Tibial nerve (tissue), 4 donors: ENCODE measurements at regions not wholly inside any gene's neighbourhood (a gene's known extent, or its start where the extent isn't known, plus 50 kb on each side); places are given as distances from the start of the nearest gene placed in this dataset.
"Not testable (repeated sequence)": the region's sequence is repeated elsewhere in the genome, so short reads cannot be mapped to it uniquely, and the experiment has no call there.

Experiments
- DNase-seq, 2 donors: peaks; one replicate each; pipeline ENCODE4 v3.0.0-alpha.2; 2019; ENCODE audit warnings: low spot score in 2 of 2
- H3K27ac ChIP-seq, 4 donors: fragments of 200-600 bp; sonication (generic) in 3 of 4; one replicate each; pipeline ENCODE4 v1.5.1; 2017 to 2019; ENCODE audit warnings: mild to moderate bottlenecking in 1 of 4
- H3K27me3 ChIP-seq, 2 donors: fragments of 200-600 bp; sonication (generic) in 1 of 2; one replicate each; pipeline versions ENCODE4 v1.5.1 to v1.6.0; 2017 to 2019
- H3K36me3 ChIP-seq, 3 donors: fragments of 200-600 bp; sonication (generic); one replicate each; pipeline ENCODE4 v1.5.1; 2018 to 2019
- H3K4me1 ChIP-seq, 4 donors: fragments of 200-600 bp; sonication (generic) in 3 of 4; one replicate each; pipeline ENCODE4 v1.5.1; 2017 to 2019
- H3K4me3 ChIP-seq, 4 donors: fragments of 200-600 bp; sonication (generic) in 3 of 4; one replicate each; pipeline ENCODE4 v1.5.1; 2017 to 2019; ENCODE audit warnings: mild to moderate bottlenecking in 1 of 4, moderate library complexity in 1 of 4
- H3K9me3 ChIP-seq, 4 donors: fragments of 200-600 bp; sonication (generic) in 3 of 4; one replicate each; pipeline ENCODE4 v1.5.1; 2017 to 2019
- CTCF ChIP-seq, 5 experiments: fragments of 200-600 bp in 3 of 5; fragments of 450-650 bp in 2 of 5; sonication (generic) in 3 of 5; IDR thresholded peaks; one replicate each; pipeline ENCODE4 v1.5.1; 2016 to 2019; ENCODE audit warnings: antibody characterized with exemption in 5 of 5, mild to moderate bottlenecking in 3 of 5, moderate library complexity in 2 of 5
- EP300 ChIP-seq, 2 donors: sonication (generic); formaldehyde crosslinking; IDR thresholded peaks; one replicate each; pipeline ENCODE4 v1.6.1; 2017; ENCODE audit warnings: antibody characterized with exemption in 2 of 2, mild to moderate bottlenecking in 1 of 2
- POLR2A ChIP-seq, 2 donors: fragments of 450-650 bp; IDR thresholded peaks; one replicate each; pipeline ENCODE4 v1.6.1; 2017; ENCODE audit warnings: antibody characterized with exemption in 2 of 2, mild to moderate bottlenecking in 2 of 2, moderate library complexity in 2 of 2
- WGBS, 2 donors: methylation state at CpG; one replicate each; pipeline ENCODE4 v1.1.5; 2018; 5-methylcytosine and 5-hydroxymethylcytosine counted together

- H3K27ac ChIP-seq: no peak overlapping the region
- H3K9me3 ChIP-seq: peaks cover 0 to 31% (median 0%) of the 10 kb centered on the region in 4 donors
- WGBS, 2 donors: 84 to 88% methylated on average over 3 of the region's 3 CpGs
- H3K36me3 ChIP-seq: no peaks in the 10 kb centered on the region
- H3K4me3 ChIP-seq: no peak overlapping the region
- DNase-seq: no peak
- H3K4me1 ChIP-seq: no peaks in the 10 kb centered on the region
- TF ChIP-seq EP300 (IDR thresholded peaks at IDR 0.05) (no peak), CTCF (IDR thresholded peaks at IDR 0.05) (no peak), POLR2A (IDR thresholded peaks at IDR 0.05) (no peak)
- H3K27me3 ChIP-seq: no peaks in the 10 kb centered on the region
These were observed 471.0 kb downstream of the SHISA9 start for GRCh38 chr16:13372421-13372820.

GRCh38 chr16:13376174-13376573 lies 474.8 kb downstream of the SHISA9 start:
- peaks cover 0 to 40% (median under 1%) of the 10 kb centered on the region in 4 donors for H3K9me3 ChIP-seq
- no peaks in the 10 kb centered on the region for H3K4me1 ChIP-seq
- DNase-seq: no peak
- TF ChIP-seq CTCF (IDR thresholded peaks at IDR 0.05): no peak
- TF ChIP-seq EP300 (IDR thresholded peaks at IDR 0.05): no peak
- no peak for TF ChIP-seq POLR2A (IDR thresholded peaks at IDR 0.05)
- no peak overlapping the region for H3K27ac ChIP-seq
- WGBS, 2 donors: 56 to 67% methylated on average over 1 of the region's 1 CpG
- no peak overlapping the region for H3K4me3 ChIP-seq
- H3K27me3 ChIP-seq: no peaks in the 10 kb centered on the region
- no peaks in the 10 kb centered on the region for H3K36me3 ChIP-seq

GRCh38 chr16:13377143-13377542 lies 475.7 kb downstream of the SHISA9 start:
- Histone ChIP-seq H3K4me3 (no peak overlapping the region), H3K9me3 (peaks cover 0 to 44% (median 2%) of the 10 kb centered on the region in 4 donors), H3K27me3 (no peaks in the 10 kb centered on the region), H3K27ac (no peak overlapping the region), H3K4me1 (no peaks in the 10 kb centered on the region), H3K36me3 (no peaks in the 10 kb centered on the region)
- WGBS, 2 donors: 87 to 92% methylated on average over 3 of the region's 3 CpGs
- no peak for DNase-seq
- TF ChIP-seq POLR2A (IDR thresholded peaks at IDR 0.05) (no peak), CTCF (IDR thresholded peaks at IDR 0.05) (no peak), EP300 (IDR thresholded peaks at IDR 0.05) (no peak)

DNA sequence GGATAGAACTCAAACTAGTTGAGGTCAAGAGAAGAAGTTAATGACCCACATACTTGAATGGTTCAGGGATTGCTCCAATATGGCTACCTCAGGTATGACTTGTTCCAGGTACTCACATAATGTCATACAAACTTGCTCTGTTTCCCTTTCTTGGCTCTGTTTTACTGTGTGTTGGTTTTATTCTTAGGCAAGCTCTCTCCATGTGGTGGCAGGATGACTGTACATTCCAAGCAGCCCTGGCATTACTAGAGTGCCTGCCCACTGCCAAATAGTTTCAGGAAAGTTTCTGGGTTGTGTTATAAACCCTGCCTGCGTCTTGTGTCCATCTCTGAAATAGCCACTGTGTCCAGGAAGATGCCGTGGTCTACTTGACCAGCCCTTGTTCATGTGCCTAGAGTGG lies 476.8 kb downstream of the SHISA9 start:
- DNase-seq: no peak
- no peak for TF ChIP-seq CTCF (IDR thresholded peaks at IDR 0.05)
- TF ChIP-seq POLR2A (IDR thresholded peaks at IDR 0.05): no peak
- no peak for TF ChIP-seq EP300 (IDR thresholded peaks at IDR 0.05)
- Histone ChIP-seq H3K27ac (no peak overlapping the region), H3K4me1 (no peaks in the 10 kb centered on the region), H3K4me3 (no peak overlapping the region), H3K36me3 (no peaks in the 10 kb centered on the region), H3K27me3 (no peaks in the 10 kb centered on the region), H3K9me3 (peaks cover 0 to 41% (median 2%) of the 10 kb centered on the region in 4 donors)
- WGBS, 2 donors: 53 to 74% methylated on average over 2 of the region's 2 CpGs

- Histone ChIP-seq H3K27ac (no peak overlapping the region), H3K27me3 (no peaks in the 10 kb centered on the region), H3K4me1 (no peaks in the 10 kb centered on the region), H3K36me3 (no peaks in the 10 kb centered on the region), H3K9me3 (peaks cover 0 to 42% (median 2%) of the 10 kb centered on the region in 4 donors), H3K4me3 (no peak overlapping the region)
- TF ChIP-seq POLR2A (IDR thresholded peaks at IDR 0.05) (no peak), CTCF (IDR thresholded peaks at IDR 0.05) (no peak), EP300 (IDR thresholded peaks at IDR 0.05) (no peak)
- WGBS, 2 donors: 70 to 80% methylated on average over 3 of the region's 3 CpGs
- DNase-seq: no peak
These were observed 477.9 kb downstream of the SHISA9 start for GRCh38 chr16:13379266-13379665.

GRCh38 chr16:13385156-13386040 lies 484.0 kb downstream of the SHISA9 start:
- peaks cover 0 to 61% (median 6%) of the 10 kb centered on the region in 4 donors for H3K9me3 ChIP-seq

More at GRCh38 chr16:13385156-13386040, 484.0 kb downstream of the SHISA9 start:
- not testable (repeated sequence) for H3K4me3 ChIP-seq, H3K36me3 ChIP-seq, H3K4me1 ChIP-seq, H3K27me3 ChIP-seq, H3K27ac ChIP-seq, DNase-seq
- WGBS, 2 donors: 75 to 90% methylated on average over 1 of the region's 1 CpG
